ENCODE measurements at regions not wholly inside any gene's neighbourhood (a gene's known extent, or its start where the extent isn't known, plus 50 kb on each side); places are given as distances from the start of the nearest gene placed in this dataset.
A peak's percentile ranks its signal among the peaks of the same experiment; 100 is the strongest.

- H3K9ac ChIP-seq (ENCODE audit: low read length in 5 of 5) = no peak overlapping the region
- no peaks in the 10 kb centered on the region for H3K36me3 ChIP-seq (ENCODE audit: control insufficient read depth in 5 of 5, insufficient read depth in 5 of 5, low read length in 5 of 5)
- H3K4me3 ChIP-seq (ENCODE audit: low read depth in 1 of 5, low read length in 5 of 5) = no peak overlapping the region
- no peaks in the 10 kb centered on the region for H3K27me3 ChIP-seq (ENCODE audit: control insufficient read depth in 5 of 5, insufficient read depth in 4 of 5, low read length in 5 of 5)
- H3K27ac ChIP-seq (ENCODE audit: low read depth, low read length) = no peak overlapping the region
- no peaks in the 10 kb centered on the region for H3K4me1 ChIP-seq (ENCODE audit: control insufficient read depth in 5 of 5, insufficient read depth in 5 of 5, low read length in 5 of 5)
- no peaks in the 10 kb centered on the region for H3K9me3 ChIP-seq (ENCODE audit: control insufficient read depth in 5 of 5, low read length in 5 of 5)
Observed at GRCh38 chr11:80424012-80424695, 983.3 kb upstream of the TENM4 start.

DNA sequence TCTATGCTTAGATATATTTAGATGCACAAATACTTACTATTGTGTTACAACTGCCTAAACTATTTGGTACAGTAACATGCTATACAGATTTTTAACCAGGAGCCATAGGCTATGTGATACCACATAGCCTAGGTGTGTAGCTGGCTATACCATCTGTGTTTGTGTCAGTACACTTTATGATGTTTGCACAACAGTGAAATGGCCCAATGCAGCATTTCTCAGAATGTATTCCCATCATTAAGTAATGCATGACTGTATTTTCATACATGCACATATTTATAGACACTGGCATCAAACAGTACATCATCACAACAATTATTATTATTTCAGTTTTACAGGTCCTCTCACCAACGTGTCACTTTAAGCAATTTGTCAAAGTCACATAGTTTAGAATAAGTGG, 979.5 kb upstream of the TENM4 start:
- Histone ChIP-seq H3K4me3 (ENCODE audit: low read depth in 1 of 5, low read length in 5 of 5) (no peak overlapping the region), H3K36me3 (ENCODE audit: control insufficient read depth in 5 of 5, insufficient read depth in 5 of 5, low read length in 5 of 5) (no peaks in the 10 kb centered on the region), H3K9ac (ENCODE audit: low read length in 5 of 5) (no peak overlapping the region), H3K9me3 (ENCODE audit: control insufficient read depth in 5 of 5, low read length in 5 of 5) (no peaks in the 10 kb centered on the region), H3K4me1 (ENCODE audit: control insufficient read depth in 5 of 5, insufficient read depth in 5 of 5, low read length in 5 of 5) (peaks cover 0 to under 1% (median 0%) of the 10 kb centered on the region in 5 donors), H3K27ac (ENCODE audit: low read depth, low read length) (no peak overlapping the region), H3K27me3 (ENCODE audit: control insufficient read depth in 5 of 5, insufficient read depth in 4 of 5, low read length in 5 of 5) (no peaks in the 10 kb centered on the region)

- H3K9me3 ChIP-seq (ENCODE audit: control insufficient read depth in 5 of 5, low read length in 5 of 5) = no peaks in the 10 kb centered on the region
- H3K36me3 ChIP-seq (ENCODE audit: control insufficient read depth in 5 of 5, insufficient read depth in 5 of 5, low read length in 5 of 5) = no peaks in the 10 kb centered on the region
- H3K27me3 ChIP-seq (ENCODE audit: control insufficient read depth in 5 of 5, insufficient read depth in 4 of 5, low read length in 5 of 5) = no peaks in the 10 kb centered on the region
- H3K27ac ChIP-seq (ENCODE audit: low read depth, low read length) = no peak overlapping the region
- peaks cover 0 to 11% (median 7%) of the 10 kb centered on the region in 5 donors for H3K4me1 ChIP-seq (ENCODE audit: control insufficient read depth in 5 of 5, insufficient read depth in 5 of 5, low read length in 5 of 5)
- no peak overlapping the region for H3K4me3 ChIP-seq (ENCODE audit: low read depth in 1 of 5, low read length in 5 of 5)
- H3K9ac ChIP-seq (ENCODE audit: low read length in 5 of 5) = no peak overlapping the region
Observed at GRCh38 chr11:80417681-80418080, 976.9 kb upstream of the TENM4 start.

- H3K27ac ChIP-seq (ENCODE audit: low read depth, low read length) = peak overlapping the region; percentile 38
- no peaks in the 10 kb centered on the region for H3K36me3 ChIP-seq (ENCODE audit: control insufficient read depth in 5 of 5, insufficient read depth in 5 of 5, low read length in 5 of 5)
- no peak overlapping the region for H3K4me3 ChIP-seq (ENCODE audit: low read depth in 1 of 5, low read length in 5 of 5)
- H3K9ac ChIP-seq (ENCODE audit: low read length in 5 of 5) = no peak overlapping the region
- H3K9me3 ChIP-seq (ENCODE audit: control insufficient read depth in 5 of 5, low read length in 5 of 5) = no peaks in the 10 kb centered on the region
- H3K4me1 ChIP-seq (ENCODE audit: control insufficient read depth in 5 of 5, insufficient read depth in 5 of 5, low read length in 5 of 5) = peaks cover 0 to 11% (median 7%) of the 10 kb centered on the region in 5 donors
- no peaks in the 10 kb centered on the region for H3K27me3 ChIP-seq (ENCODE audit: control insufficient read depth in 5 of 5, insufficient read depth in 4 of 5, low read length in 5 of 5)
Observed at GRCh38 chr11:80415580-80415979, 974.8 kb upstream of the TENM4 start.

- Histone ChIP-seq H3K9ac (ENCODE audit: low read length in 5 of 5) (no peak overlapping the region), H3K4me3 (ENCODE audit: low read depth in 1 of 5, low read length in 5 of 5) (peak overlapping the region in 3 of 5 donors; percentile 7 to 18 (median 12)), H3K9me3 (ENCODE audit: control insufficient read depth in 5 of 5, low read length in 5 of 5) (no peaks in the 10 kb centered on the region), H3K4me1 (ENCODE audit: control insufficient read depth in 5 of 5, insufficient read depth in 5 of 5, low read length in 5 of 5) (peaks cover 0 to 11% (median 7%) of the 10 kb centered on the region in 5 donors), H3K27ac (ENCODE audit: low read depth, low read length) (peak overlapping the region; percentile 38), H3K27me3 (ENCODE audit: control insufficient read depth in 5 of 5, insufficient read depth in 4 of 5, low read length in 5 of 5) (no peaks in the 10 kb centered on the region), H3K36me3 (ENCODE audit: control insufficient read depth in 5 of 5, insufficient read depth in 5 of 5, low read length in 5 of 5) (no peaks in the 10 kb centered on the region)
Observed at GRCh38 chr11:80414181-80415165, 973.6 kb upstream of the TENM4 start.

GRCh38 chr11:80412604-80413003, 971.8 kb upstream of the TENM4 start:
- Histone ChIP-seq H3K4me1 (ENCODE audit: control insufficient read depth in 5 of 5, insufficient read depth in 5 of 5, low read length in 5 of 5) (peaks cover 0 to 11% (median 7%) of the 10 kb centered on the region in 5 donors), H3K9ac (ENCODE audit: low read length in 5 of 5) (no peak overlapping the region), H3K9me3 (ENCODE audit: control insufficient read depth in 5 of 5, low read length in 5 of 5) (no peaks in the 10 kb centered on the region), H3K4me3 (ENCODE audit: low read depth in 1 of 5, low read length in 5 of 5) (no peak overlapping the region), H3K36me3 (ENCODE audit: control insufficient read depth in 5 of 5, insufficient read depth in 5 of 5, low read length in 5 of 5) (no peaks in the 10 kb centered on the region), H3K27ac (ENCODE audit: low read depth, low read length) (no peak overlapping the region), H3K27me3 (ENCODE audit: control insufficient read depth in 5 of 5, insufficient read depth in 4 of 5, low read length in 5 of 5) (no peaks in the 10 kb centered on the region)

GRCh38 chr11:80393210-80393609, 952.4 kb upstream of the TENM4 start:
- H3K4me1 ChIP-seq (ENCODE audit: control insufficient read depth in 5 of 5, insufficient read depth in 5 of 5, low read length in 5 of 5) = no peaks in the 10 kb centered on the region

DNA sequence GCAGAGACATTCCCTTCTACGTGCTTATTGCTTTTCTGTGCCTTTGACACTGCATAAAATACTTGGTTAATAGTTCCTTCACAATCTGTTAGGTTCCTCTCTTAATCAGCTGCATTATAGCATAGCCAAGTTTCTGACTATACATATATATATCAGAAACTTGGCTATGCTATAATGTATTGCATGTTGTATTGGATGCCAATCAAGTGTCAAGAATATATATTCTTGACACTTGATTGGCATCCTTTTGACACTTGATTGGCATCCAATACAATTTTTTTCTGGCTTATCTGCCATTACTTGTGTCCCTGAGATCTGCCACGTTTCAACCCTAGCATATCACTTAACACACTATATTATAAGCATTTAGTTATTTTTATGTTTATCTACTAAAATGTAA, 949.7 kb upstream of the TENM4 start:
- Histone ChIP-seq H3K36me3 (ENCODE audit: control insufficient read depth in 5 of 5, insufficient read depth in 5 of 5, low read length in 5 of 5) (no peaks in the 10 kb centered on the region), H3K9me3 (ENCODE audit: control insufficient read depth in 5 of 5, low read length in 5 of 5) (no peaks in the 10 kb centered on the region)

More at GRCh38 chr11:80393210-80393609, 952.4 kb upstream of the TENM4 start:
- Histone ChIP-seq H3K36me3 (ENCODE audit: control insufficient read depth in 5 of 5, insufficient read depth in 5 of 5, low read length in 5 of 5) (no peaks in the 10 kb centered on the region), H3K4me3 (ENCODE audit: low read depth in 1 of 5, low read length in 5 of 5) (no peak overlapping the region), H3K9ac (ENCODE audit: low read length in 5 of 5) (no peak overlapping the region), H3K9me3 (ENCODE audit: control insufficient read depth in 5 of 5, low read length in 5 of 5) (no peaks in the 10 kb centered on the region), H3K27me3 (ENCODE audit: control insufficient read depth in 5 of 5, insufficient read depth in 4 of 5, low read length in 5 of 5) (no peaks in the 10 kb centered on the region), H3K27ac (ENCODE audit: low read depth, low read length) (no peak overlapping the region)

DNA sequence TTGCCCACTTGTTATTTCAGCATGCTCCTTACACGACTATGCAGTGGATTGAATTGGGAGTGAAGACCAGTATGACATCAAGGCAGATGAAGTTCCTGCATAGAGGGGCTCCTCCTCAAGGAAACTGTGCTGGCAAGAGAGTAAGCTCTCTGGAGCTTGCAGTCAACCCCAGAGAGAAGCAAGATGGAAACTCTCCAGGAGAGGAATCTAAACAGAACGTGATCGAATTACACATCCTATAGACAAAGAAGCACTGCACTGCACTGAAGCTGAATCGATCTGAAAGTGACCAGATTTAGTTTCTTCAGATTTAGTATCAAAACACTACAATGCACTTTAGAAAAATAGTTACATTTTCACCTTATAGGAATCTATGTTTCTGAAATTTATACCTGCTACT, 947.7 kb upstream of the TENM4 start:
- Histone ChIP-seq H3K4me1 (ENCODE audit: control insufficient read depth in 5 of 5, insufficient read depth in 5 of 5, low read length in 5 of 5) (no peaks in the 10 kb centered on the region), H3K9me3 (ENCODE audit: control insufficient read depth in 5 of 5, low read length in 5 of 5) (no peaks in the 10 kb centered on the region), H3K27ac (ENCODE audit: low read depth, low read length) (no peak overlapping the region), H3K27me3 (ENCODE audit: control insufficient read depth in 5 of 5, insufficient read depth in 4 of 5, low read length in 5 of 5) (no peaks in the 10 kb centered on the region), H3K36me3 (ENCODE audit: control insufficient read depth in 5 of 5, insufficient read depth in 5 of 5, low read length in 5 of 5) (no peaks in the 10 kb centered on the region), H3K9ac (ENCODE audit: low read length in 5 of 5) (no peak overlapping the region), H3K4me3 (ENCODE audit: low read depth in 1 of 5, low read length in 5 of 5) (no peak overlapping the region)

More for the DNA sequence above, 949.7 kb upstream of the TENM4 start:
- Histone ChIP-seq H3K27ac (ENCODE audit: low read depth, low read length) (no peak overlapping the region), H3K9ac (ENCODE audit: low read length in 5 of 5) (no peak overlapping the region), H3K27me3 (ENCODE audit: control insufficient read depth in 5 of 5, insufficient read depth in 4 of 5, low read length in 5 of 5) (no peaks in the 10 kb centered on the region), H3K4me1 (ENCODE audit: control insufficient read depth in 5 of 5, insufficient read depth in 5 of 5, low read length in 5 of 5) (no peaks in the 10 kb centered on the region), H3K4me3 (ENCODE audit: low read depth in 1 of 5, low read length in 5 of 5) (no peak overlapping the region)

- Histone ChIP-seq H3K27ac (ENCODE audit: low read depth, low read length) (no peak overlapping the region), H3K4me1 (ENCODE audit: control insufficient read depth in 5 of 5, insufficient read depth in 5 of 5, low read length in 5 of 5) (no peaks in the 10 kb centered on the region), H3K4me3 (ENCODE audit: low read depth in 1 of 5, low read length in 5 of 5) (no peak overlapping the region), H3K36me3 (ENCODE audit: control insufficient read depth in 5 of 5, insufficient read depth in 5 of 5, low read length in 5 of 5) (no peaks in the 10 kb centered on the region), H3K27me3 (ENCODE audit: control insufficient read depth in 5 of 5, insufficient read depth in 4 of 5, low read length in 5 of 5) (no peaks in the 10 kb centered on the region), H3K9ac (ENCODE audit: low read length in 5 of 5) (no peak overlapping the region), H3K9me3 (ENCODE audit: control insufficient read depth in 5 of 5, low read length in 5 of 5) (no peaks in the 10 kb centered on the region)
Observed at GRCh38 chr11:80388130-80388529, 947.3 kb upstream of the TENM4 start.

Data from subcutaneous abdominal adipose tissue (tissue), 5 donors.